Osteoblast (primary cell): ENCODE measurements at regions not wholly inside any gene's neighbourhood (a gene's known extent, or its start where the extent isn't known, plus 50 kb on each side); places are given as distances from the start of the nearest gene placed in this dataset.

ENCODE experiments used
- DNase-seq: peaks from one replicate; pipeline ENCODE4 v3.0.0; 2011; ENCODE audit warnings: low spot score, mixed read lengths; ENCODE audit not compliant: insufficient read length; ENCODE audit errors: missing footprints
- H2AFZ ChIP-seq: 2 replicates; pipeline ENCODE4 v1.6.0; 2011; ENCODE audit warnings: mild to moderate bottlenecking, low read length
- H3K27ac ChIP-seq: 2 replicates; pipeline ENCODE4 v1.5.1; 2011; ENCODE audit warnings: mild to moderate bottlenecking, low read depth, low read length, moderate library complexity
- H3K27me3 ChIP-seq: 2 replicates; pipeline ENCODE4 v1.6.0; 2012; ENCODE audit warnings: mild to moderate bottlenecking, control low read depth, inconsistent platforms, low read length, moderate library complexity; ENCODE audit not compliant: insufficient read depth
- H3K36me3 ChIP-seq: 2 replicates; pipeline ENCODE4 v1.5.1; 2011; ENCODE audit warnings: mild to moderate bottlenecking, low read length, control low read depth, moderate library complexity; ENCODE audit not compliant: insufficient read depth
- H3K4me1 ChIP-seq: 2 replicates; pipeline ENCODE4 v1.5.1; 2011; ENCODE audit warnings: mild to moderate bottlenecking, low read length, control low read depth, moderate library complexity; ENCODE audit not compliant: insufficient read depth
- H3K4me2 ChIP-seq: 2 replicates; pipeline ENCODE4 v1.6.0; 2011; ENCODE audit warnings: mild to moderate bottlenecking, low read length; ENCODE audit not compliant: insufficient read depth
- H3K4me3 ChIP-seq: fragments of 200-600 bp; sonication (generic); 3 replicates; pipeline ENCODE4 v1.5.1; 2012; ENCODE audit warnings: mild to moderate bottlenecking, low read length, inconsistent platforms; ENCODE audit not compliant: insufficient read depth
- H3K79me2 ChIP-seq: 2 replicates; pipeline ENCODE4 v1.6.0; 2012; ENCODE audit warnings: mild to moderate bottlenecking, low read length, control low read depth, inconsistent platforms; ENCODE audit not compliant: insufficient read depth
- H3K9me3 ChIP-seq: 2 replicates; pipeline ENCODE4 v1.5.1; 2011; ENCODE audit warnings: low read depth, low read length, control low read depth
- H4K20me1 ChIP-seq: 2 replicates; pipeline ENCODE4 v1.6.0; 2012; ENCODE audit warnings: mild to moderate bottlenecking, low read length, control low read depth; ENCODE audit not compliant: insufficient read depth
- TF ChIP-seq, protein P1 (sequence below): IDR thresholded peaks from 2 replicates; pipeline ENCODE4 v1.5.1; 2011; ENCODE audit warnings: mild to moderate bottlenecking, low read depth, low read length, moderate library complexity; ENCODE audit errors: extremely low read depth

DNA sequence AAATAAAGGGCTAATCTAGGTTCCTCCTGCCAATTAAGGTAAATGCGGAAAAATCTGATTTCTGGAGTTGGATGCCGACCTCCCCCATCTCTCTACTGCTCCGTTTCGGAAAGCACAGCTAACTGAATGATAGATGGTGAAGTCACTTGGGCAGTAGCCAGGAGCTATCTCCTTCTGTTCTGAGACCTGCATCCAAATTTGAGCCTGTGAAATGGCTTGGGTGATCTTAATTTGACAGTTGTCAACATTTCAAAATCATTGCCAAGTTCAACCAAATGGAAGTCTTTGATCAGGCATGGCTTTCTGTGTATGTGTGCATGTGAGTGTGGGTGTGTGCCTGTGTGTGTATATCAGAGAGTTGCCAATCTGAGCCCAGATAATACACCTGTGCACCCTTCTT, 217.2 kb downstream of the ZNF516 start:
- no peak for DNase-seq
- no peaks in the 10 kb centered on the region for H3K27me3 ChIP-seq
- no peaks in the 10 kb centered on the region for H3K79me2 ChIP-seq
- H3K27ac ChIP-seq: no peak overlapping the region
- no peaks in the 10 kb centered on the region for H4K20me1 ChIP-seq
- TF ChIP-seq, protein P1, sequence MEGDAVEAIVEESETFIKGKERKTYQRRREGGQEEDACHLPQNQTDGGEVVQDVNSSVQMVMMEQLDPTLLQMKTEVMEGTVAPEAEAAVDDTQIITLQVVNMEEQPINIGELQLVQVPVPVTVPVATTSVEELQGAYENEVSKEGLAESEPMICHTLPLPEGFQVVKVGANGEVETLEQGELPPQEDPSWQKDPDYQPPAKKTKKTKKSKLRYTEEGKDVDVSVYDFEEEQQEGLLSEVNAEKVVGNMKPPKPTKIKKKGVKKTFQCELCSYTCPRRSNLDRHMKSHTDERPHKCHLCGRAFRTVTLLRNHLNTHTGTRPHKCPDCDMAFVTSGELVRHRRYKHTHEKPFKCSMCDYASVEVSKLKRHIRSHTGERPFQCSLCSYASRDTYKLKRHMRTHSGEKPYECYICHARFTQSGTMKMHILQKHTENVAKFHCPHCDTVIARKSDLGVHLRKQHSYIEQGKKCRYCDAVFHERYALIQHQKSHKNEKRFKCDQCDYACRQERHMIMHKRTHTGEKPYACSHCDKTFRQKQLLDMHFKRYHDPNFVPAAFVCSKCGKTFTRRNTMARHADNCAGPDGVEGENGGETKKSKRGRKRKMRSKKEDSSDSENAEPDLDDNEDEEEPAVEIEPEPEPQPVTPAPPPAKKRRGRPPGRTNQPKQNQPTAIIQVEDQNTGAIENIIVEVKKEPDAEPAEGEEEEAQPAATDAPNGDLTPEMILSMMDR: no peak
- H3K4me3 ChIP-seq: no peak overlapping the region
- no peaks in the 10 kb centered on the region for H3K36me3 ChIP-seq
- no peaks in the 10 kb centered on the region for H3K4me1 ChIP-seq
- H3K4me2 ChIP-seq: no peak overlapping the region
- no peak overlapping the region for H2AFZ ChIP-seq
- no peaks in the 10 kb centered on the region for H3K9me3 ChIP-seq

DNA sequence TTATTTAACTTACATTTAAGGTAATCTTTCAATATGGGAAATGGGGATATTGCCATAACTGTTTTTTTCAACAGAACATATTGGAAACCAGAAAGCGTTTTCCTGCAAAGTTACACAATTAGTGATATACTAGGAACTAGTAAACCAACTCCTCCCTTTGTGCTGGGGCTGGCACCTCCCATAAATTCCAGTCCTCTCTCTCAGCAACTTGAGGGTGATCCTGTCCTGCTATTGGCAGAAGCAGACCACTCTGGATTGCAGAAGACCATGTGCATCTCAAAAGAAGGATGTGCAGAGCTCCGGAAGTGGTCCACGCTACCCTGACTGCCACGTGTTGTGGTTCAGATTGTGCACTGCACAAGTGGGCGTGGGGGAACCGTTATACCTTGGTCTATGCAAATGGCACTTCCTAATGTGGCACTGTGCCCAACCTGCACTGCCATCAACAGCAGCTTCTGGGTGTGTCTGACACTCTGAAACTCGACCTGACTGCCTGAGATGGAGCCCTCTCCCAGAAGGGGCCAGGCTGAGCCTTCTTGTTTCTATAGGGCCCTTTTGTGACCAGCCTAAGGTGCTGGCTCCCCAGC, 219.2 kb downstream of the ZNF516 start:
- H3K27ac ChIP-seq: no peak overlapping the region
- no peak overlapping the region for H3K4me2 ChIP-seq
- H3K79me2 ChIP-seq: no peaks in the 10 kb centered on the region
- H4K20me1 ChIP-seq: no peaks in the 10 kb centered on the region
- no peaks in the 10 kb centered on the region for H3K27me3 ChIP-seq
- TF ChIP-seq, protein P1: no peak
- no peaks in the 10 kb centered on the region for H3K36me3 ChIP-seq
- H3K4me1 ChIP-seq: no peaks in the 10 kb centered on the region
- no peak overlapping the region for H2AFZ ChIP-seq
- H3K4me3 ChIP-seq: no peak overlapping the region
- no peaks in the 10 kb centered on the region for H3K9me3 ChIP-seq
- DNase-seq: no peak

DNA sequence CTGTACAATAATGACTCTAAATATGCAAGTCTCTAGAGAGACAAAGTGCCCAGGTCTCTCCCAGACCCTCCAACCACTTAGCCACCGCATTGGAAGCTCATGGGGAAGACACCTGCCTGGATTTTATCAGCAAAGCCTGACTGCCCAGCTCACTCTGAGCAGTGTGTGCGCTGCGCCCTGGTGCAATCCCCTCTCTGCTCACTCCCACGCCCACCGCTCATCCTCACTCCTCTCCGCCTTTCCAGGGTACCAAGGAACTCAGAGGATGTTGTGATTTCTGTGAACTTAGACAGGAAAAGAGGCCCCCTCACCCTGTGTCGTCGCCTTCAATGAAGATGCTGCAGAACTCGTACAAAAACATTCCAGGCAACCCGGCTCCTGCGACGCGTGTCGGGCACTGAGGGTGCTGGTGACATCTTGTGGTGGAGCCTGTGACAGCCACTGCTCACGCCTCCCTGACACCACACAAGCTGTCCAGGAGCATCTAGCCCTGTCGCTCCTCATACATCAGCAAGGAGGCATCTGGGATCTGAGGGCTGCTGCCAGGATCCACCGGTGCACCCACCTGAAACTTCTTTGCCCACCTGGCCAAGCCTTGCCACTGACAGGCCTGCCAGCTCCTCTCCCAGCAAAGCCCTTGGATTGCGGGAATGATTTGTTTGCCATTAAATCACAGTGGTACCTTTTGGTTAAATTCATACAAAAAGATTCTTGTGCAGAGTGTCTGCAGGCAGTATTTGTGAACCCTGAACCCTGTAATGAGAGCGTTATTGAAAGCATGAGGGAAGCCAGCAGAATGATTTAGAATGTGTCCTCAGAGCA, 220.4 kb downstream of the ZNF516 start:
- no peaks in the 10 kb centered on the region for H4K20me1 ChIP-seq
- H3K4me3 ChIP-seq: no peak overlapping the region
- DNase-seq: no peak
- no peaks in the 10 kb centered on the region for H3K36me3 ChIP-seq
- no peak overlapping the region for H2AFZ ChIP-seq
- no peak overlapping the region for H3K4me2 ChIP-seq
- no peaks in the 10 kb centered on the region for H3K79me2 ChIP-seq
- H3K27me3 ChIP-seq: no peaks in the 10 kb centered on the region
- no peaks in the 10 kb centered on the region for H3K9me3 ChIP-seq
- no peaks in the 10 kb centered on the region for H3K4me1 ChIP-seq
- H3K27ac ChIP-seq: no peak overlapping the region
- TF ChIP-seq, protein P1: no peak

DNA sequence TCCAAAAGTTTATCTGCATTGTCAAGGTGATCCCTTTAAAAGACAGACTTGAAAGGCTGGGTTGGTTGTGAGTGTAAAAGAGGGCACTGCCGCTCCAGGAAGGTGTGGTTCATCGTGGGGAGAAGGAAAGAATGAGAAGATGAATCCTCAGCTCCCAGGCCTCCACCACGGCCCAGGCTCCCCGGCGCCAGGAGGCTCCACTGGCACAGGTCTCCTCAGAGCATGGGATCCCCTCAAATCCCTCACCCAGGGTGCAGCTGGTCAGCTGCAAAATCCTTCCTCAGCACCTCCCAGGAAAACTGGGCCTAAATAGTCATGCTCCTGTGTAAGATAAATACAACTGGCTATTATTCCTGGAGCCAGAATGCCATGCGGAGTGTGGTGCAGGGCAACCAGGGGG, 221.1 kb downstream of the ZNF516 start:
- Histone ChIP-seq H3K4me3 (no peak overlapping the region), H3K9me3 (no peaks in the 10 kb centered on the region), H2AFZ (no peak overlapping the region), H3K4me2 (no peak overlapping the region), H3K36me3 (no peaks in the 10 kb centered on the region), H3K4me1 (no peaks in the 10 kb centered on the region), H3K79me2 (no peaks in the 10 kb centered on the region), H3K27me3 (no peaks in the 10 kb centered on the region), H4K20me1 (no peaks in the 10 kb centered on the region), H3K27ac (no peak overlapping the region)
- DNase-seq: no peak
- TF ChIP-seq, protein P1: no peak
